GM23338 (cell line): ENCODE measurements at regions not wholly inside any gene's neighbourhood (a gene's known extent, or its start where the extent isn't known, plus 50 kb on each side); places are given as distances from the start of the nearest gene placed in this dataset.

ENCODE experiments used
- ATAC-seq: fragments of 200-7000 bp; cut with Tn5 transposase; 3 replicates; pipeline ENCODE4 v1.9.1; 2020
- DNase-seq: peaks from one replicate; pipeline ENCODE4 v3.0.0-alpha.2; 2015; ENCODE audit warnings: low spot score
- H2AFZ ChIP-seq: fragments of 200-600 bp; sonication (generic); 2 replicates; pipeline ENCODE4 v1.8.0; 2016; ENCODE audit warnings: antibody characterized with exemption, mild to moderate bottlenecking, moderate library complexity
- H3F3A ChIP-seq: fragments of 200-600 bp; sonication (generic); replicated peaks from 2 replicates; pipeline ENCODE4 v1.8.0; 2017; ENCODE audit warnings: antibody characterized with exemption, mixed run types, low read depth
- H3K27ac ChIP-seq: fragments of 200-600 bp; sonication (generic); 2 replicates; pipeline ENCODE4 v1.6.1; 2016; ENCODE audit warnings: low read depth
- H3K27me3 ChIP-seq: fragments of 200-600 bp; sonication (generic); 2 replicates; pipeline ENCODE4 v1.8.0; 2016; ENCODE audit warnings: mild to moderate bottlenecking, mixed run types, moderate library complexity; ENCODE audit not compliant: insufficient read depth
- H3K36me3 ChIP-seq: fragments of 200-600 bp; sonication (generic); 2 replicates; pipeline ENCODE4 v1.8.0; 2016; ENCODE audit warnings: mild to moderate bottlenecking; ENCODE audit not compliant: insufficient read depth
- H3K4me1 ChIP-seq: fragments of 200-600 bp; sonication (generic); 2 replicates; pipeline ENCODE4 v1.8.0; 2016; ENCODE audit warnings: mild to moderate bottlenecking, moderate library complexity; ENCODE audit not compliant: insufficient read depth
- H3K4me2 ChIP-seq: fragments of 200-600 bp; sonication (generic); 2 replicates; pipeline ENCODE4 v1.7.1; 2017; ENCODE audit warnings: mixed run types
- H3K4me3 ChIP-seq: fragments of 200-600 bp; sonication (generic); 2 replicates; pipeline ENCODE4 v1.6.1; 2016; ENCODE audit warnings: mixed run types
- H3K79me2 ChIP-seq: fragments of 200-600 bp; sonication (generic); replicated peaks from 2 replicates; pipeline ENCODE4 v1.8.0; 2017; ENCODE audit warnings: mild to moderate bottlenecking; ENCODE audit not compliant: insufficient read depth
- H3K9me2 ChIP-seq: fragments of 200-600 bp; sonication (generic); 2 replicates; pipeline ENCODE4 v1.8.0; 2017; ENCODE audit not compliant: insufficient read depth
- H4K20me1 ChIP-seq: fragments of 200-600 bp; sonication (generic); replicated peaks from 2 replicates; pipeline ENCODE4 v1.8.0; 2017; ENCODE audit warnings: mild to moderate bottlenecking; ENCODE audit not compliant: insufficient read depth
- H3K27ac Mint-ChIP-seq: 2 replicates; pipeline ENCODE4 v1.8.0; 2020; ENCODE audit warnings: inconsistent platforms, mild to moderate bottlenecking, moderate library complexity, mixed read lengths
- H3K27me3 Mint-ChIP-seq: 3 replicates; pipeline ENCODE4 v1.8.0; 2022; ENCODE audit warnings: low read depth, mild to moderate bottlenecking, moderate library complexity, mixed read lengths, inconsistent platforms; ENCODE audit not compliant: insufficient read depth, poor library complexity
- H3K36me3 Mint-ChIP-seq: 3 replicates; pipeline ENCODE4 v1.8.0; 2021; ENCODE audit warnings: low read depth, mild to moderate bottlenecking, inconsistent platforms, moderate library complexity, mixed read lengths
- H3K4me1 Mint-ChIP-seq: 3 replicates; pipeline ENCODE4 v1.8.0; 2020; ENCODE audit warnings: mild to moderate bottlenecking, inconsistent platforms, mixed read lengths
- H3K4me3 Mint-ChIP-seq: 3 replicates; pipeline ENCODE4 v1.8.0; 2021; ENCODE audit warnings: moderate library complexity, mild to moderate bottlenecking, inconsistent platforms, mixed read lengths
- H3K9me3 Mint-ChIP-seq: 3 replicates; pipeline ENCODE4 v1.8.0; 2020; ENCODE audit warnings: moderate library complexity, mild to moderate bottlenecking, inconsistent platforms, mixed read lengths
- CREB1 ChIP-seq: fragments of 250-450 bp; sonication (Bioruptor Pico); IDR thresholded peaks from 2 replicates; pipeline ENCODE4 v1.5.0; 2020; ENCODE audit warnings: low read depth, mild to moderate bottlenecking, moderate library complexity
- JUNB ChIP-seq: IDR thresholded peaks from one replicate; pipeline ENCODE4 v1.6.1; 2016; ENCODE audit warnings: antibody characterized with exemption; ENCODE audit not compliant: unreplicated experiment
- NANOG ChIP-seq: IDR thresholded peaks from 2 replicates; pipeline ENCODE4 v1.6.1; 2016; ENCODE audit warnings: antibody characterized with exemption, borderline replicate concordance
- POLR2AphosphoS5 ChIP-seq: IDR thresholded peaks from 2 replicates; pipeline ENCODE4 v1.6.1; 2016; ENCODE audit warnings: antibody characterized with exemption, low read depth
- ZNF114 ChIP-seq: fragments of 250-450 bp; sonication (Bioruptor Pico); IDR thresholded peaks from 2 replicates; pipeline ENCODE4 v1.5.0; 2020; ENCODE audit warnings: mild to moderate bottlenecking, moderate library complexity
- ZNF331 ChIP-seq: fragments of 250-450 bp; sonication (Bioruptor Pico); IDR thresholded peaks from 2 replicates; pipeline ENCODE4 v1.5.0; 2020; ENCODE audit warnings: low read depth, mild to moderate bottlenecking, moderate library complexity
- TF ChIP-seq, protein P1 (sequence below): IDR thresholded peaks from one replicate; pipeline ENCODE4 v1.6.1; 2018; ENCODE audit warnings: antibody characterized with exemption; ENCODE audit not compliant: unreplicated experiment
- TF ChIP-seq, protein P2 (sequence below), 2 experiments: fragments of 200-600 bp in 1 of 2; sonication (generic) in 1 of 2; conservative IDR thresholded peaks; 2 replicates each; pipeline versions ENCODE4 v1.5.1 to v1.6.1; 2016 to 2017; ENCODE audit warnings: antibody characterized with exemption in 2 of 2, low read depth in 2 of 2, mild to moderate bottlenecking in 2 of 2, moderate library complexity in 1 of 2
- TF ChIP-seq, protein P3 (sequence below): fragments of 250-450 bp; sonication (Bioruptor Pico); IDR thresholded peaks from 2 replicates; pipeline ENCODE4 v1.5.0; 2020; ENCODE audit warnings: mild to moderate bottlenecking, moderate library complexity
- TF ChIP-seq, protein P4 (sequence below): IDR thresholded peaks from 2 replicates; pipeline ENCODE4 v1.6.1; 2016; ENCODE audit warnings: antibody characterized with exemption

DNA sequence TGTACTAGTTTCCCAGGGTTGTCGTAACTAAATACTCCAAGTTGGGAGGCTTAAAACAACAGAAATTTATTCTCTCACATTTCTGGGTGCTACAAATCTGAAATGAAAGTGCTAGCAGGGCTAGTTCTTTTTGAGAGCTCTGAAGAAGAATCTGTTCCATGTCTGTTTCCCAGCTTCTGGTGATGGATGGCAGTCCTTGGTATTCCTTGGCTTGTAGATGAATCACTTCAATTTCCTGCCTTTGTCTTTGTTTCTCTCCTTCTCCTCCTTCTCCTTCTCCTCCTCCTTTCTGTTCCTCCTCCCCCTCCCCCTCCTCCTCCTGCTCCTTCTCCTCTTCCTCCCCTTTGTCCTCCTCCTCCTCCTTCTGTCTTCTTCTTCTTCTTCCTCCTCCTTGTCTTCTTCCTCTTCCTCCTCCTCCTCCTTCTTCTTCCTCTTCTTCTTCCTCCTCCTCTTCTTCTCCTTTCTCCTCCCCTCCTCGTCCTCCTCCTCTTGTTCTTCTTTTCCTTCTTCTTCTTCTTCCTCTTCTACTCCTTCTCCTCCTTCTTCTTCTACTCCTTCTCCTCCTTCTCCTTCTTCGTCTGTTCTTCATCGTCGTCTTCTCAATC is 104.7 kb upstream of the ANKRD55 start (continued):
- TF ChIP-seq, protein P1, sequence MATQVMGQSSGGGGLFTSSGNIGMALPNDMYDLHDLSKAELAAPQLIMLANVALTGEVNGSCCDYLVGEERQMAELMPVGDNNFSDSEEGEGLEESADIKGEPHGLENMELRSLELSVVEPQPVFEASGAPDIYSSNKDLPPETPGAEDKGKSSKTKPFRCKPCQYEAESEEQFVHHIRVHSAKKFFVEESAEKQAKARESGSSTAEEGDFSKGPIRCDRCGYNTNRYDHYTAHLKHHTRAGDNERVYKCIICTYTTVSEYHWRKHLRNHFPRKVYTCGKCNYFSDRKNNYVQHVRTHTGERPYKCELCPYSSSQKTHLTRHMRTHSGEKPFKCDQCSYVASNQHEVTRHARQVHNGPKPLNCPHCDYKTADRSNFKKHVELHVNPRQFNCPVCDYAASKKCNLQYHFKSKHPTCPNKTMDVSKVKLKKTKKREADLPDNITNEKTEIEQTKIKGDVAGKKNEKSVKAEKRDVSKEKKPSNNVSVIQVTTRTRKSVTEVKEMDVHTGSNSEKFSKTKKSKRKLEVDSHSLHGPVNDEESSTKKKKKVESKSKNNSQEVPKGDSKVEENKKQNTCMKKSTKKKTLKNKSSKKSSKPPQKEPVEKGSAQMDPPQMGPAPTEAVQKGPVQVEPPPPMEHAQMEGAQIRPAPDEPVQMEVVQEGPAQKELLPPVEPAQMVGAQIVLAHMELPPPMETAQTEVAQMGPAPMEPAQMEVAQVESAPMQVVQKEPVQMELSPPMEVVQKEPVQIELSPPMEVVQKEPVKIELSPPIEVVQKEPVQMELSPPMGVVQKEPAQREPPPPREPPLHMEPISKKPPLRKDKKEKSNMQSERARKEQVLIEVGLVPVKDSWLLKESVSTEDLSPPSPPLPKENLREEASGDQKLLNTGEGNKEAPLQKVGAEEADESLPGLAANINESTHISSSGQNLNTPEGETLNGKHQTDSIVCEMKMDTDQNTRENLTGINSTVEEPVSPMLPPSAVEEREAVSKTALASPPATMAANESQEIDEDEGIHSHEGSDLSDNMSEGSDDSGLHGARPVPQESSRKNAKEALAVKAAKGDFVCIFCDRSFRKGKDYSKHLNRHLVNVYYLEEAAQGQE: no peak
- TF ChIP-seq ZNF114 (no peak), ZNF331 (CRISPR knock-in tag) (no peak), CREB1 (CRISPR knock-in tag) (no peak)

DNA sequence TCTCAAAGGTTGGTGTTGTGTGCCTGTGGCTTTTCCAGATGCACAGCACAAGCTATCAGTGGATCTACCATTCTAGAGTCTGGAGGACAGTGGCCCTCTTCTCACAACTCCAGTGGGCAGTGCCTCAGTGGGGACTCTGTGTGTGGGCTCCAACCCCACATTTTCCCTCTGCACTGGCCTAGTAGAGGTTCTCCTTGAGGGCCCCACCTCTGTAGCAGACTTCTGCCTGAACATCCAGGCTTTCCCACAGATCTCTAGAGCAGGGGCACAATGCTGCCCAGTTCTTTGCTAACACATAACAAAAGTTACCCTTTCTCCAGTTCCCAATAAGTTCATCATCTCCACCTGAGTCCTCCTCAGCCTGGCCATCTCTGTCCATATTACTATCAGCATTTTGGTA is 102.1 kb upstream of the ANKRD55 start:
- H3K4me2 ChIP-seq: no peak overlapping the region
- no peak for TF ChIP-seq CREB1 (CRISPR knock-in tag)
- TF ChIP-seq NANOG: no peak
- TF ChIP-seq JUNB: no peak
- TF ChIP-seq, protein P2, sequence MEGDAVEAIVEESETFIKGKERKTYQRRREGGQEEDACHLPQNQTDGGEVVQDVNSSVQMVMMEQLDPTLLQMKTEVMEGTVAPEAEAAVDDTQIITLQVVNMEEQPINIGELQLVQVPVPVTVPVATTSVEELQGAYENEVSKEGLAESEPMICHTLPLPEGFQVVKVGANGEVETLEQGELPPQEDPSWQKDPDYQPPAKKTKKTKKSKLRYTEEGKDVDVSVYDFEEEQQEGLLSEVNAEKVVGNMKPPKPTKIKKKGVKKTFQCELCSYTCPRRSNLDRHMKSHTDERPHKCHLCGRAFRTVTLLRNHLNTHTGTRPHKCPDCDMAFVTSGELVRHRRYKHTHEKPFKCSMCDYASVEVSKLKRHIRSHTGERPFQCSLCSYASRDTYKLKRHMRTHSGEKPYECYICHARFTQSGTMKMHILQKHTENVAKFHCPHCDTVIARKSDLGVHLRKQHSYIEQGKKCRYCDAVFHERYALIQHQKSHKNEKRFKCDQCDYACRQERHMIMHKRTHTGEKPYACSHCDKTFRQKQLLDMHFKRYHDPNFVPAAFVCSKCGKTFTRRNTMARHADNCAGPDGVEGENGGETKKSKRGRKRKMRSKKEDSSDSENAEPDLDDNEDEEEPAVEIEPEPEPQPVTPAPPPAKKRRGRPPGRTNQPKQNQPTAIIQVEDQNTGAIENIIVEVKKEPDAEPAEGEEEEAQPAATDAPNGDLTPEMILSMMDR (conservative IDR thresholded peaks at IDR 0.05; ENCODE audit: low read depth in 2 of 2): no peak
- TF ChIP-seq, protein P3, sequence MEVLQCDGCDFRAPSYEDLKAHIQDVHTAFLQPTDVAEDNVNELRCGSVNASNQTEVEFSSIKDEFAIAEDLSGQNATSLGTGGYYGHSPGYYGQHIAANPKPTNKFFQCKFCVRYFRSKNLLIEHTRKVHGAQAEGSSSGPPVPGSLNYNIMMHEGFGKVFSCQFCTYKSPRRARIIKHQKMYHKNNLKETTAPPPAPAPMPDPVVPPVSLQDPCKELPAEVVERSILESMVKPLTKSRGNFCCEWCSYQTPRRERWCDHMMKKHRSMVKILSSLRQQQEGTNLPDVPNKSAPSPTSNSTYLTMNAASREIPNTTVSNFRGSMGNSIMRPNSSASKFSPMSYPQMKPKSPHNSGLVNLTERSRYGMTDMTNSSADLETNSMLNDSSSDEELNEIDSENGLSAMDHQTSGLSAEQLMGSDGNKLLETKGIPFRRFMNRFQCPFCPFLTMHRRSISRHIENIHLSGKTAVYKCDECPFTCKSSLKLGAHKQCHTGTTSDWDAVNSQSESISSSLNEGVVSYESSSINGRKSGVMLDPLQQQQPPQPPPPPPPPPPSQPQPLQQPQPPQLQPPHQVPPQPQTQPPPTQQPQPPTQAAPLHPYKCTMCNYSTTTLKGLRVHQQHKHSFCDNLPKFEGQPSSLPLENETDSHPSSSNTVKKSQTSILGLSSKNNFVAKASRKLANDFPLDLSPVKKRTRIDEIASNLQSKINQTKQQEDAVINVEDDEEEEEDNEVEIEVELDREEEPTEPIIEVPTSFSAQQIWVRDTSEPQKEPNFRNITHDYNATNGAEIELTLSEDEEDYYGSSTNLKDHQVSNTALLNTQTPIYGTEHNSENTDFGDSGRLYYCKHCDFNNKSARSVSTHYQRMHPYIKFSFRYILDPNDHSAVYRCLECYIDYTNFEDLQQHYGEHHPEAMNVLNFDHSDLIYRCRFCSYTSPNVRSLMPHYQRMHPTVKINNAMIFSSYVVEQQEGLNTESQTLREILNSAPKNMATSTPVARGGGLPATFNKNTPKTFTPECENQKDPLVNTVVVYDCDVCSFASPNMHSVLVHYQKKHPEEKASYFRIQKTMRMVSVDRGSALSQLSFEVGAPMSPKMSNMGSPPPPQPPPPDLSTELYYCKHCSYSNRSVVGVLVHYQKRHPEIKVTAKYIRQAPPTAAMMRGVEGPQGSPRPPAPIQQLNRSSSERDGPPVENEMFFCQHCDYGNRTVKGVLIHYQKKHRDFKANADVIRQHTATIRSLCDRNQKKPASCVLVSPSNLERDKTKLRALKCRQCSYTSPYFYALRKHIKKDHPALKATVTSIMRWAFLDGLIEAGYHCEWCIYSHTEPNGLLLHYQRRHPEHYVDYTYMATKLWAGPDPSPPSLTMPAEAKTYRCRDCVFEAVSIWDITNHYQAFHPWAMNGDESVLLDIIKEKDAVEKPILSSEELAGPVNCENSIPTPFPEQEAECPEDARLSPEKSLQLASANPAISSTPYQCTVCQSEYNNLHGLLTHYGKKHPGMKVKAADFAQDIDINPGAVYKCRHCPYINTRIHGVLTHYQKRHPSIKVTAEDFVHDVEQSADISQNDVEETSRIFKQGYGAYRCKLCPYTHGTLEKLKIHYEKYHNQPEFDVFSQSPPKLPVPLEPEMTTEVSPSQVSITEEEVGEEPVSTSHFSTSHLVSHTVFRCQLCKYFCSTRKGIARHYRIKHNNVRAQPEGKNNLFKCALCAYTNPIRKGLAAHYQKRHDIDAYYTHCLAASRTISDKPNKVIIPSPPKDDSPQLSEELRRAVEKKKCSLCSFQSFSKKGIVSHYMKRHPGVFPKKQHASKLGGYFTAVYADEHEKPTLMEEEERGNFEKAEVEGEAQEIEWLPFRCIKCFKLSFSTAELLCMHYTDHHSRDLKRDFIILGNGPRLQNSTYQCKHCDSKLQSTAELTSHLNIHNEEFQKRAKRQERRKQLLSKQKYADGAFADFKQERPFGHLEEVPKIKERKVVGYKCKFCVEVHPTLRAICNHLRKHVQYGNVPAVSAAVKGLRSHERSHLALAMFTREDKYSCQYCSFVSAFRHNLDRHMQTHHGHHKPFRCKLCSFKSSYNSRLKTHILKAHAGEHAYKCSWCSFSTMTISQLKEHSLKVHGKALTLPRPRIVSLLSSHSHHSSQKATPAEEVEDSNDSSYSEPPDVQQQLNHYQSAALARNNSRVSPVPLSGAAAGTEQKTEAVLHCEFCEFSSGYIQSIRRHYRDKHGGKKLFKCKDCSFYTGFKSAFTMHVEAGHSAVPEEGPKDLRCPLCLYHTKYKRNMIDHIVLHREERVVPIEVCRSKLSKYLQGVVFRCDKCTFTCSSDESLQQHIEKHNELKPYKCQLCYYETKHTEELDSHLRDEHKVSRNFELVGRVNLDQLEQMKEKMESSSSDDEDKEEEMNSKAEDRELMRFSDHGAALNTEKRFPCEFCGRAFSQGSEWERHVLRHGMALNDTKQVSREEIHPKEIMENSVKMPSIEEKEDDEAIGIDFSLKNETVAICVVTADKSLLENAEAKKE: no peak
- TF ChIP-seq ZNF331 (CRISPR knock-in tag): no peak
- TF ChIP-seq POLR2AphosphoS5: no peak
- TF ChIP-seq, protein P4, sequence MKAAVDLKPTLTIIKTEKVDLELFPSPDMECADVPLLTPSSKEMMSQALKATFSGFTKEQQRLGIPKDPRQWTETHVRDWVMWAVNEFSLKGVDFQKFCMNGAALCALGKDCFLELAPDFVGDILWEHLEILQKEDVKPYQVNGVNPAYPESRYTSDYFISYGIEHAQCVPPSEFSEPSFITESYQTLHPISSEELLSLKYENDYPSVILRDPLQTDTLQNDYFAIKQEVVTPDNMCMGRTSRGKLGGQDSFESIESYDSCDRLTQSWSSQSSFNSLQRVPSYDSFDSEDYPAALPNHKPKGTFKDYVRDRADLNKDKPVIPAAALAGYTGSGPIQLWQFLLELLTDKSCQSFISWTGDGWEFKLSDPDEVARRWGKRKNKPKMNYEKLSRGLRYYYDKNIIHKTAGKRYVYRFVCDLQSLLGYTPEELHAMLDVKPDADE: no peak

More for the DNA sequence above, 102.1 kb upstream of the ANKRD55 start:
- no peaks in the 10 kb centered on the region for H3K36me3 ChIP-seq
- no peak for ATAC-seq
- H3K27ac Mint-ChIP-seq: no peak overlapping the region
- H4K20me1 ChIP-seq: no peaks in the 10 kb centered on the region
- H3K4me3 Mint-ChIP-seq: no peak overlapping the region
- no peak overlapping the region for H3K27ac ChIP-seq
- H3K4me1 ChIP-seq: no peaks in the 10 kb centered on the region
- no peaks in the 10 kb centered on the region for H3F3A ChIP-seq
- peaks cover 3% of the 10 kb centered on the region; the same call in 1 of the 2 replicates for H3K9me2 ChIP-seq
- no peak for DNase-seq
- H3K36me3 Mint-ChIP-seq: peaks cover 21% of the 10 kb centered on the region
- no peak overlapping the region for H3K4me3 ChIP-seq
- peaks cover 4% of the 10 kb centered on the region for H3K27me3 Mint-ChIP-seq
- no peaks in the 10 kb centered on the region for H3K79me2 ChIP-seq
- H2AFZ ChIP-seq: no peak overlapping the region
- H3K27me3 ChIP-seq: no peaks in the 10 kb centered on the region
- H3K9me3 Mint-ChIP-seq: peaks cover 32% of the 10 kb centered on the region
- H3K4me1 Mint-ChIP-seq: peaks cover under 1% of the 10 kb centered on the region
